PFSK-1 (cell line): ENCODE measurements at regions not wholly inside any gene's neighbourhood (a gene's known extent, or its start where the extent isn't known, plus 50 kb on each side); places are given as distances from the start of the nearest gene placed in this dataset.

Source experiments
- POLR2AphosphoS5 ChIP-seq: IDR thresholded peaks from 2 replicates; pipeline ENCODE4 v1.6.1; 2012; ENCODE audit warnings: low read depth, mild to moderate bottlenecking, control low read depth, low read length, moderate library complexity
- REST ChIP-seq, 2 experiments: IDR thresholded peaks; 2 replicates each; pipeline versions ENCODE4 v1.6.1 to v1.8.0; 2011 to 2012; ENCODE audit warnings: low read depth in 2 of 2, low read length in 2 of 2, control low read depth in 1 of 2, inconsistent platforms in 1 of 2, mild to moderate bottlenecking in 1 of 2, moderate library complexity in 1 of 2; ENCODE audit not compliant: insufficient read depth in 1 of 2
- SIN3A ChIP-seq: IDR thresholded peaks from 2 replicates; pipeline ENCODE4 v1.6.1; 2012; ENCODE audit warnings: mild to moderate bottlenecking, low read length, moderate library complexity, borderline replicate concordance; ENCODE audit not compliant: insufficient read depth
- TAF1 ChIP-seq: IDR thresholded peaks from 2 replicates; pipeline ENCODE4 v1.6.1; 2012; ENCODE audit warnings: low read length, control low read depth, borderline replicate concordance; ENCODE audit not compliant: insufficient read depth

DNA sequence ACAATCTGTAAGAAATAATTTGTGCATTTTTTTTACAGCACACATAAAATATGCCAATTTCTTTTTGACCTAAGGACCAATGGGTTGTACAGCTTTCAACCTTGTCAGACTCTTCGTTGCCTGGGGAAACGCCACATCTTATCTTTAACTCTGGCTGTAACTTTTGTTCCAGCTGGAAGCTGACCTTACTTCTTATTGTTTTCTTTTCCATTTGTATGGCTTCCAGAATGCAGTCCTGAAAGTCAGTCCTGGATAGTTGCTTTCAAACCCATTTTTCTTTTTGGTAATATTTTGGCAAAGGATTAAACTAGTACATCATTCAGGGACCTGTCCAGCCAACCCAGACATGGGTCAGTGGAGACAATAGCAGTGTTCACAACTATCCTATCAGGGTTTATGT lies 686.5 kb upstream of the CDH2 start:
- TF ChIP-seq POLR2AphosphoS5, result no peak
- no peak for TF ChIP-seq REST (IDR thresholded peaks at IDR 0.05; ENCODE audit: insufficient read depth in 1 of 2, low read depth in 2 of 2, low read length in 2 of 2)
- no peak for TF ChIP-seq SIN3A
- TF ChIP-seq TAF1, result no peak
